RCC 7860 (cell line): ENCODE measurements at regions not wholly inside any gene's neighbourhood (a gene's known extent, or its start where the extent isn't known, plus 50 kb on each side); places are given as distances from the start of the nearest gene placed in this dataset.
"Not testable (repeated sequence)": the region's sequence is repeated elsewhere in the genome, so short reads cannot be mapped to it uniquely, and the experiment has no call there.

Experiments used
- DNase-seq: peaks from one replicate; pipeline ENCODE4 v3.0.0-alpha.2; 2015; ENCODE audit warnings: low spot score
- FAIRE-seq: peaks from 2 replicates; lab custom pipeline; 2012; peaks lifted over from hg19 to GRCh38; lab: Jason Lieb, UNC

- FAIRE-seq, DNase-seq: not testable (repeated sequence)
Observed at GRCh38 chr9:17888964-17889363, 310.1 kb downstream of the SH3GL2 start.

- no peak for FAIRE-seq
- no peak for DNase-seq
Observed at GRCh38 chr9:17894501-17895160, 315.8 kb downstream of the SH3GL2 start.

- no peak for FAIRE-seq
Observed at GRCh38 chr9:17900606-17901005, 321.7 kb downstream of the SH3GL2 start.

GRCh38 chr9:17905366-17905765 is 326.5 kb downstream of the SH3GL2 start:
- FAIRE-seq (no peak), DNase-seq (no peak)

More at GRCh38 chr9:17900606-17901005, 321.7 kb downstream of the SH3GL2 start:
- no peak for DNase-seq

- FAIRE-seq (no peak), DNase-seq (no peak)
Observed at GRCh38 chr9:17905781-17906175, 326.9 kb downstream of the SH3GL2 start.

- FAIRE-seq (no peak), DNase-seq (no peak)
Observed at GRCh38 chr9:17906176-17906840, 327.4 kb downstream of the SH3GL2 start.

GRCh38 chr9:17906841-17907778 is 328.2 kb downstream of the SH3GL2 start:
- DNase-seq (no peak), FAIRE-seq (no peak)

- DNase-seq (no peak), FAIRE-seq (no peak)
Observed at GRCh38 chr9:17907779-17908508, 329.1 kb downstream of the SH3GL2 start.

GRCh38 chr9:17926246-17926645 is 347.4 kb downstream of the SH3GL2 start:
- DNase-seq (no peak), FAIRE-seq (no peak)

GRCh38 chr9:17927616-17928015 is 348.8 kb downstream of the SH3GL2 start:
- FAIRE-seq (no peak), DNase-seq (no peak)

- FAIRE-seq = no peak
- no peak for DNase-seq
Observed at GRCh38 chr9:17928228-17928627, 349.4 kb downstream of the SH3GL2 start.

GRCh38 chr9:17928768-17929167 is 349.9 kb downstream of the SH3GL2 start:
- FAIRE-seq (no peak), DNase-seq (no peak)

GRCh38 chr9:17929506-17929905 is 350.6 kb downstream of the SH3GL2 start:
- FAIRE-seq = no peak
- DNase-seq = no peak

GRCh38 chr9:17930071-17930470 is 351.2 kb downstream of the SH3GL2 start:
- DNase-seq = no peak
- no peak for FAIRE-seq

GRCh38 chr9:17936365-17936764 is 357.5 kb downstream of the SH3GL2 start:
- FAIRE-seq = no peak

GRCh38 chr9:17938035-17938655 is 359.3 kb downstream of the SH3GL2 start:
- DNase-seq (no peak), FAIRE-seq (no peak)

More at GRCh38 chr9:17936365-17936764, 357.5 kb downstream of the SH3GL2 start:
- DNase-seq = no peak

- FAIRE-seq (no peak), DNase-seq (no peak)
Observed at GRCh38 chr9:17942498-17942897, 363.6 kb downstream of the SH3GL2 start.

GRCh38 chr9:17955409-17955808 is 376.5 kb downstream of the SH3GL2 start:
- FAIRE-seq (no peak), DNase-seq (no peak)

GRCh38 chr9:17958363-17958762 is 379.5 kb downstream of the SH3GL2 start:
- no peak for DNase-seq
- FAIRE-seq = no peak

- DNase-seq = no peak
Observed at GRCh38 chr9:17962747-17963146, 383.9 kb downstream of the SH3GL2 start.

More at GRCh38 chr9:17962747-17963146, 383.9 kb downstream of the SH3GL2 start:
- FAIRE-seq = no peak
